ENCODE measurements at regions not wholly inside any gene's neighbourhood (a gene's known extent, or its start where the extent isn't known, plus 50 kb on each side); places are given as distances from the start of the nearest gene placed in this dataset.

DNA sequence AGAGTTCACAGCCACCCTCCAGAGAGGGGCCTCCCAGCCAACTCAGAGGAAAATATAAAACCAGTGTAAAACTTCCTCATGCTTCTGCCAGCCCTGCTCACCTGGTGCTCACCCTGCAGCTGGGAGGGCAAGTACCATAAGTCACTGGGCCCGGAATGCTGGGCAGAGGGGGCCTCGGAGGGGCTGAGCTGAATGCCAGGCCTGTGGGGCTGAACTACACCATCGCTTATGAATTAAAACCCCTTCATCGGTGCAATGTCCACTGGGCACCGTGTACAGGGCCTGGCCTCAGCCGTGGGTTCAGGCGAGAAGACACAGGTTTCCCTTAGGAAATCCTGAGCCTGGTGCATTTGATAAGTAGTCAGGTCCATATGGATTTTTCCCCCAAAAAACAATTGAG lies 828.6 kb downstream of the TBC1D22A start:
- DNase-seq (ENCODE audit: low read depth) = no peak

DNA sequence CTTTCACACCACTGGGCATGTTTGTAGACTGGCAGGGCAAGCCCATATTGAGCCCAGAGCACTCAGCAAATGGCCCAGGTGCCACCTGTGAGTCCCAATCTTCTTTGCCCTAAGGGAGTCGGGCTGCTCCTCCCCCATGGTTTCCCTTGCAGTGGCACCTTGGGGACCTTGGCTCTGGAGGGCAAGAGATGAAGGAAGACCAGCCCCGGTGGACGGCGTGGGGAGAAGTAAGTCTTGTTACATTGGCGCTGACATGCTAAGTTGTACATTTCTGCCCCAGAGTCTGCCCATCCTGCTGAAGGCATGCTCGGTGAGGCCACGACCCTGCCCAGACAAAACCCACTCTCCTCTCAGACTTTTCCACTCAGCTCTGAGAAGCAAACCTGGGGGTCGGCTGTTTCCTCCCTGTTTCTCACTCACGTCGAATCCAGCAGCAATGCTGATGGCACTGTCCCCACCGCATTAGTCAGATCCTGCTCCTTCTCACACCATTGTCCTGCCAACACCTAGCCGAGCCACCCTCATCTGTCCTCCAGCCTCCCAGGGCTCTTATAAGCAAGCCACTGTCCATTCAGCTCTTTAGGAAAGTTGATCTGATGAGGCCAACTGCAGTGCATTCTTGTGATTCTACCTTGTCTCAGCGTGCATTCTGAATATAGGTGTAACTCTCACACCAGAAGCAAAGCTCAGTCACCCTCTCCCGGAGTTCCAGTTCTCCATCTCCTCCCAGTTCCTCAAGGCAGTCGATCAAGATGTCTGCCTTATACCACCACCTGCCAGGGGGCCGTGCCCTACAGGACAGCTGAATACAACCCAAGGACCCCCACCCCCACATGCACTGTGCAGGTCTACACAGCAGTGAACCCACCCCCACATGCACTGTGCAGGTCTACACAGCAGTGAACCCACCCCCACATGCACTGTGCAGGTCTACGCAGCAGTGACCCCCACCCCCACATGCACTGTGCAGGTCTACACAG lies 827.1 kb downstream of the TBC1D22A start:
- no peak for DNase-seq (ENCODE audit: low read depth)

DNA sequence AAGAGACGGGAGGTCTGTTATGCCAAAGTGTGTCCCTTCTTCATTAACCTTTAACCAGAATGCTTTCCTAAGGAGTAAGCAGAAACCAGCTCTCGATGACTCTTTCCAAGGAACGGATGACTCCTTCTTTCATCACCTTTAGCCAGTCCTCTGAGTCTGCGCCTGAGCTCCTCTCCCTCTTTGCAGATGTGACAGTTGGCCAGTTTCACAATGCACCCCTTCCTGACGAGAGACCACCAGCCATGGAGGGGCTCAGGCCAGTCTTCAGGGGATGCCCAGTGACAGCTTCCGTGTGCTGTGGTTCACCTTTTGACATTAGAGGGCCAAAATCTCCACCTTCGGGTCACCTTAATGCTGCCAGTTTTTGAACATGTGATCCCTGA lies 826.1 kb downstream of the TBC1D22A start:
- DNase-seq (ENCODE audit: low read depth) = no peak

DNA sequence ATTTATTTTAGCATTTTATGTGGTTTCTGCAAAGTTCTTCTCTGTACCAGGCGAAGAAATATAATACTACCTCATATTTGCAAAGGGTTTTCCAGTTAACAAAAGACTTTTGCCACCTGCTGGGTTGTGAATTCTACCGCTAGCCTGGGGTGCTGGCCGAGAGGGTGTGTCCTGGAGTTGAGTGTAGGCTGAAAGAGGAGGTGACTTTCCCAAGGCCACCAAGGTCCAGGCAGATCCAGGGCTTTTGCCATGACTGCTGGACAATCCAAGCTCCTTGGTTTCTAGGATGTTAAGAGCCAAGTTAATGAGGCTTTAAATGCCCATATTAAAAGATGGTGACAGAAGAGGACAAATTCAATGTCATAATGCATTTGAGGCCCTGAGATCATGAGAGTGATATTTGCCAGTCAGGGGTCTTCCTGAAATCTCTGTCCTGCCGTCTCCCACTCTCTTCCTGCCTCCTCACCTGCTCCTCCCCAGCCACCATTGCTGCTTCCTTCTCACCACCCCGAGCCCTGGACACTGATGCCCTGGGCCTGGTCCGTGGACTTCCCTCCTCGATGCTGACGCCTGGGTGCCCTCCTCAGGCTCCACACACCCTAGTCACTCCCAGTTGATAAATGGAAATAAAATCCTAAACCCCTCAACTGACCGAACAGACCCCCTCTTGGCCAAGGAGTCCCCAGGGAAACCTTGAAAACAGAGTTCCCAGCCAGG lies 825.6 kb downstream of the TBC1D22A start:
- DNase-seq (ENCODE audit: low read depth) = no peak

DNA sequence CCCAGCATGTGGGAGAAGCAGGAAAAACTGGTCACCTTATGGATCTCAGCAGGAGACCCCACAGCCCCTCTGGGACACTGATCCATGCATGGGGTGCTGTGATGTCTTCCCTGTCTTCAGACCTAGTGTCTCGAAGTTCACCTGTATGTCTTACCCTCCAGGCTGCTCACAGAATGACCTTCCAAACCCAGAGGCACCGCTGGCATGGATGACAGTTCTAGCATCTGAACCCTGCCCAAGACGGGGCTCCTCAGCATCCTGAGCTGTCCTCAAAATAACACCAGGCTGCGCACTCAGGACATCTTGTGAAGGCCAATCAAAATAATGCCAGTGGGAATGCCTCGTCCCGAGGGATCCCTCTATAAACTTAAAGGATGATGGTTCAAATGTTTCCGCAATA lies 824.9 kb downstream of the TBC1D22A start:
- DNase-seq (ENCODE audit: low read depth) = no peak

DNA sequence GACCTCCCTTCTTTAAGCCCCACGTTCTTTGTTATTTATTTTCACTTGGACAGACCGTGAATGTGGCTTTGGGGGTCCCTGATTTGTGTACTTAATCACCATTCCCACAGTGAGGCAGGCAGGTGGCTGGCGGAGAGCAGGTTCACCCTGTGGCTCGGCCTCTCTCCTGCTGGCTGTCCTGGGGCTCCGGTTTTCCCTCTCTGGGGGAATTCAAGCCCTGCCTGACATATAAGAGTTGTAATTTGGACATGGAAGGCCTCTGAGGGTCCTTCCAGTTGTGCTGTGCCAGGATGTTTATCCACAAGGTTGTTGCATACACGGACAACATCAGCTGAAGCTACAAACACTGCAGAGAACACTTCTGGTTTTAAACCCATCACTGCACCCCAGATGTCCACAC lies 824.5 kb downstream of the TBC1D22A start:
- DNase-seq (ENCODE audit: low read depth) = no peak

DNA sequence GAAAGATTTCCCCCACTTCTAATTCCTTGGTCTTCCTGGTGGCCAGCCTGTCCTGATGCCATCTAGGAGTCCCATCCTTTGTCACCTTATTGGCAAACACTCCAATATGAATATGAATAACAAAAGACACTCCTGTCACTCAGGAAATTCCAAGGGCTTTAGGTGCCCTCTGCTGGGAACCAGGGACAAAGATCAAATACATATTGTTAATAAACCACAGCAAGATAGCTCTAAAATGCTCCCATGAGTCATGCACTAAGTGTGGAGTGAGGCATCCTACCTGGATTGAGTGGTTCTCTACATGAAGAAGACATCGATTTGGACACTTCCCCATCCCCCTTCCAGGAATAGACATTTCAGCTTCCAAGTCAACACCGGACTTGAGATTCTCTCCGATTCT lies 823.6 kb downstream of the TBC1D22A start:
- no peak for DNase-seq (ENCODE audit: low read depth)

DNA sequence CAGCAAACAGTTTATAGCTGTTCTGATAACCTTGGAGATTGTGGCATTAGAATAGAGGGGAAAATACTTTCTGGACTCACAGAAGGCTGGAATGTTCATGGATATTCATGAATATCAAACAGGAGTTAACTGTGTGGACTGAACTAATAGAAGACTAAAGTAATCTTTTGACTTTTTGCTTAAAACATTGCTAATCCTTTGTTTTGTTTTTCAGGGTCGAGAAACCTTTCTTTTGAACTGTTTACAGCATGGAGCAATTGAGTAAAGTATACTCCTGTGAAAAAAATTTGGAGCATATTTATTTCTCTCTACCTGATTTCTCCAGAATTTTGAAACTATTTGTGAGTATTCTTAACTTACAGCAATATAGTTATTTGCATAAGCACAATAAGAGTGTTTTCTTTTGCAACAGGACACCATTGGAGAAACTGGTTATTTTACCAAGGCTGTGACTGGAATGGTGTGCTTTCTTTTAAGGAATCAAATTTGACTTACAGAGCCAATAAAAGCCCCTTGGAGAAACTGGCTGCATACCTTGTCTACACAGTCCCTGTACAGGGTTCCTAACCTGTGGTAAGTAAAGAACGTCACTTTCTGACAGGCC lies 821.6 kb downstream of the TBC1D22A start:
- no peak for DNase-seq (ENCODE audit: low read depth)

DNA sequence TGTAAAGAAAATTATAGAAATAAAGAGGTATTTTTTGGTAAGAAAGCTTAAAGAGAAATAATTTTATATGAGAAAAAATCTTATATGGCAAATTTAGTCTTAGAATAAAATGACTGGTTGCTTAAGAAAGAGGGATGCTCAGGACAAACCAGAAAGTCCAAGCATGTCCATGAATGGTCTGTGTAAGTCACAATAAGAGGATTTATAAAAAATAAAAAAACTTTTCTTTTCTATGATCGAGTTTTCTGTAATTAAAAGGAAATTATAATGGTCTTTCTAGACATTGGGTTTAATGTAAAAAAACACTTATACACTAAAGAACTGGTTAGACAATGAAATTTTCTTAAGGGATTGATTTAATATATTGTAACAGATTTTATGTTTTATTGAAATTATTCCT lies 819.6 kb downstream of the TBC1D22A start:
- DNase-seq (ENCODE audit: low read depth) = no peak

DNA sequence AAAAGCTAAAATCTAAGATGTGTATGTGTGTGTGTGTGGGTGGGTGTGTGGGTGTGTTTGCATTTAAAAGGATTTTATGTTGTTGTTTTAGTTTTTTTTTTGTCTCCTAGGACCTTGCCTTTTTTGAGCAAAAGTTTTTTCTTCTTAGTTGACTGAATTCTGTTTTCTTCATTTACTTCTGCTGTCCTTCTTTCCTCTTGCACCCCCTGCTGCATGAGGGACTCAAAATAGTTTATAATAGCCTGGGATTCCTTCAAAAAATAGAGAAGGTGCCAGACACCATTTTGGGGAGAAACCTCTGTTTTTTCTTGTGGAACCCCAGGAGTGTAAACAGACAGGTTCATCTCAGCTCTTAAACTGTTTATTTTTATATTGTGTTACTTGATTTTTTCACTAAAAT lies 817.7 kb downstream of the TBC1D22A start:
- DNase-seq (ENCODE audit: low read depth) = no peak

DNA sequence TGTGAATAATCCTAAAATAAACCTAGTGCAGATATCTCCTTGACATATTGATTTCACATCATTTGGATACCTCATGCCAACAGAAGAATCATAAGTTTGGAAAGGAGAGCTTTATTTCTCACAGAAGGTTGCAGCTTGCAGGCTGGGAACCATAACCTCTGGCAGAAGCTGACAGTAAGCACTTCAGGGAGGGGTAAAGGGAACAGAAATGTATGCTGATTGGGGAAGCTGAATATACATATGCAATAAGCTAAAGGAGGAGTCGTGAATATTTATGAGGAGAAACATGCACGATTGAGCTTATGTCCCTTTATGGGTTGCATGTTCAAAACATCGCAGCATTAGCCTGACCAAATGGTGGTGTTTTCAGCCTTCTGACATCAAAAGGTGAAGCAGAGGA lies 814.5 kb downstream of the TBC1D22A start:
- no peak for DNase-seq (ENCODE audit: low read depth)

DNA sequence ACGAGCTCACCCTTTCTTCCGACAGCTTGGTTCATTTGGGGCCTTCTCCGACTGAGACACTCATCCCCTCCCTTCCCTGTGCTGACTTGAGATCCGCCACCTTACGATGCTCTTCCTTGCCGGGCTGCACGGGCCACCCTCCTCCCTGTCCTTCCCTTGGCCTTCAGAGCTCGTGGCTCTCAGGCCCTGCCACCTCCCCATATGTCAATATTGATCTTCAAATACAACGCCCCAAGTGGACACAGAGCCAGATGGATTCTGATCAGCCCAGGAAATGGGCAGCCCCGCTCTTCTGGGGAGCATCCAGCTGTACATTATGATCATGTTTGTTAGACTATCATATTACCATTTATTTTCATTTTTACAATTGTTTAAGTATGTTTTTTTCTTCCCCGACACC lies 812.8 kb downstream of the TBC1D22A start:
- no peak for DNase-seq (ENCODE audit: low read depth)

DNA sequence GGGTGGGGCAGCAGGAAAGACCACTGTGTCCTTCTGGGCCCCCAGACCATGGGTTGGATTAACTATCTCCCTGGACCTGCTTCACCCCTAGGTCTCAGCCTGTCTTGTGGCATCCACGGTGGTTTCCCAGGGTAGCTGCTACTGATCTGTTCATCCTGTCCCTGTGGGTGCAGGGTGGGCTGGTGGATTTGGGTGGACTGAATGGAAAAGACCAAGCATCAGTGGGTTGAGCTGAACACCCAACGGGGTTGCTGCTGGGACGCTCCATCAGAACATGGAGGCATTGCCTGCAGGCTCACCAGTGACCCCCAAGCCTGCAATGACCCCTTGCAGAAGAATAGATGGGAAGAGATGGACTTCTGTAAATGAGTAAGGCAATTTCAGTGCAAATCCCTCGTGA lies 812.1 kb downstream of the TBC1D22A start:
- DNase-seq (ENCODE audit: low read depth) = no peak

DNA sequence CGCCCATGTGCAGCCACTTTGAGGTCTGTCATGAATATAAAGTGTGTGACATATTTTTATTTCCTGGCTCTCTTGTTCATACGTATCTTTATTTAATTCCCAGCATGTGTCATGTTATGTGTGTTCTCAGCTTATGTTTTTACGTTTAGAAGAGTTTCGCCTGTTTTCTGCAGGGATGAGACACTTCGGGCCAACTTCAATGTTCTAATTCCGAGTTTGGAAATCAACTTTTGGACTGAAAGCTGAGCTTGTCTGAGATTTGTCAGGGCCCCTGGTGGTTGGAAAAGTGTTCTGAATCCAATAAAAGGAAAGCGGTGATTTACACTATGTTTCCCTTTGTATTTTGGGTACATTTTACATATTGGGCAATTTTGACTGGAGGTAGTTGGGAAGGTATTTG lies 810.7 kb downstream of the TBC1D22A start:
- no peak for DNase-seq (ENCODE audit: low read depth)

DNA sequence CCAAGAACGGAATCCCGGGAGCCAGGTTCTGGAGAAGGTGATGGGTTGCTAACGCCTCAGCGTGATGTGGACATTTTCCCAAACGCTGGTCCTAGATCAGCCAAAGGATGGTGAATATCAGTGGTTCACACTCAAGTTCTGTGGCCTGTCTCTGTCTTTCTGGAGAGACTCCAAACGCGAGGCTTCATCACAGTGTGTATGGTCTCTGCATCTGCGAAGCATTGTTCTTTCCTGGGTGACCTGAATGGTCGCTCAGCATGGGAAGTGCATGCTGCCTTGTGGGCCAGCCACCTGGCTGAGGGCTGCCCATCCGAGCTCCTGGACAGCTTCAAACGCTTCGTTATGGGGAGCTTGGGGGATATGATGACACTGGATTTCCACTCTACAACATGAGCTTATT lies 810.0 kb downstream of the TBC1D22A start:
- no peak for DNase-seq (ENCODE audit: low read depth)

DNA sequence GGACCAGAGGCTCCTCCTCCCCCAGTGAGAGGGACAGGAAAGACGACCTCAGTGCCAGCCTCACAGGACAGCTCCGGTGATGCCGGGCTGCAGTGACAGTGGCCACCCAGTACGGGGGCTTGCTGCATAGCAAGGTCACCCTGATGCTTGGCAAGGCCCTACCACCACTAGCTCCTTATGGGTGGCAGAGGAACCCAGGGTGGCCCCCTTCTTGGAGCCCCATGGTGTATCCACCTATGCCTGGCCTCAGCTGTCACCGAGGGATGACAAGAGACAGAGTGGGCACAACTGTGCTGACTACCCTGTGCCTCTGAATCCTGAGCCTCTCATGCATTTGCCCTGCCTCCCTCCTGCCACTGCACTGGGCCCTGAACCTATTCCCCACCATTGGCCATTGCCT lies 809.2 kb downstream of the TBC1D22A start:
- DNase-seq (ENCODE audit: low read depth) = no peak

DNA sequence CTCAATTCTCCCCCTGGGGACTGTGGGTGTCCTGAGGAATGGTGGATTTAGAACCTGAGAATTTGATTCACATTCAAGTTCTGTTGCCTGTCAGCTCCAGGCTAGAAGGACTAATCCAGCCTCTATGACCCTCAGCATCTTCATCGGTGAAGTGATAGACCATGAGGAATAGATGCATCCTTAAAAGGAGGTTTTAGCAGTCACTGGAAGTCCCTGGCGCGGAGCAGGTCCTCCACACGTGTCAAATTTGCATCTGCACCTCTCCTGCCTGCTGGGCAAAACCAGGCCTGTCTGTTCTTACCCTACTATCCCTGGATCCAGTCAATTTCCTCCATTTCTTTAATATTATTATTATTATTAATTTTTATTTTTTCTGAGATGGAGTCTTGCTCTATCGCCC lies 808.4 kb downstream of the TBC1D22A start:
- DNase-seq (ENCODE audit: low read depth) = no peak

DNA sequence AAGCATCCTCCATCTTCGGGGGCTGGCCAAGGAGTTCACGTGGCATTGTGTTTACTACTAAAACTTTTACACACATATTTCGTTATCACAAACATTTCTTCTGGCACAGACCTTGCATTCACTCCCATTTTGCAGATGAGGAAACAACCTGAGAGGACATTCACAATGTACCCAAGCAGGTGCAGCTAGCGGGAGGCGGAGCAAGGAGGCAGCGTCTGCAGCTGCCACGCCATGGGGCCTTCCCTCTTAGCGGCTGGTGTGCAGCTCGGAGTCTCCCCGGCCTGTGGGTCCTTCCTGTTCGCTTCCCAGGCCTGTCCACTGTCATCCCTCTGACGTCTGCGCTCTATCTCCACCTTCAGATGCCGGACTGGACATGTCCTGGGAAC lies 807.8 kb downstream of the TBC1D22A start:
- no peak for DNase-seq (ENCODE audit: low read depth)

DNA sequence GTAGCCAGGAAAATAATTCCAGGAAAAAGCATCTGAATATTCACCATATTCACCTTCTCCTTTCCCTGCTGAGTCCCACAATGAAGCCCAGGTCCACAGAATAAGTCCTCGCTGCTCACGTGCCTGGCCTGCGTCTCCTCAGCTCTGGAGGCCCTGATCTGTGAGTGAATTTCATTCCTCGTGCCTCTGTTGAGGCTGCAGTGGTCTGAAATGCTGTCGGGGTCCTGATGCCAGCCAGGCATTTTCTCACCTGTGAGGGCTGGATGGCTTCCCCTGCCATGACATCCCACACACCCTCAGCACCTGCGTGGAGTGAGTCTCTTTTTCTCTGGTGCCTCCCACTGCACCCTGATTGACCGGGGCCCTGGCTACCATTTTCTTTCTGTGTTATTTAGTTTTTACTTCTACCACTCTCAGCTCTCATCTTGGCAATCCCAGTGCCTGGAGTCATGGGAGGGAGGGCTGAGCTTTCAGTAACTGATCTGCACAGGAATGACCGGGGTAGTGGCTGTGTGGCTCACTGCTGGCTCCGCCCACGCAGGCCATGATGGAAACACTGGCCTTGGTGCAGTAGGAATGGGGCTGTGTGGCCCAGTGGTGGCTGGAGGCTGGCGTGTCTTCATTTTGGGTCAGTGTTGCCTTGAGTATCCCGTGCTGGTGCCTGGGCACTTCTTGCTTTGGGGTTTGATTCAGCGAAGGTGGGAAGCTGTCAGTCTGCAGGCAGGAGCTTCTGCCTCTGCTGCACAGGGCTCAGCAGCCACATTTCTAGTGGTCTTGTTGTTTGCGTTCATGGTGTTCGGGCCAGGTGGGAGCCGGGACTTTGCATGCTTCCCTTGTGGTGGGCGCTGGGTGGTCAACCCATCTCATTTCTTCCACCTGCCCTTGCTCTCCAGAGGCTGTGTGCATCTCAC lies 807.2 kb downstream of the TBC1D22A start:
- no peak for DNase-seq (ENCODE audit: low read depth)

DNA sequence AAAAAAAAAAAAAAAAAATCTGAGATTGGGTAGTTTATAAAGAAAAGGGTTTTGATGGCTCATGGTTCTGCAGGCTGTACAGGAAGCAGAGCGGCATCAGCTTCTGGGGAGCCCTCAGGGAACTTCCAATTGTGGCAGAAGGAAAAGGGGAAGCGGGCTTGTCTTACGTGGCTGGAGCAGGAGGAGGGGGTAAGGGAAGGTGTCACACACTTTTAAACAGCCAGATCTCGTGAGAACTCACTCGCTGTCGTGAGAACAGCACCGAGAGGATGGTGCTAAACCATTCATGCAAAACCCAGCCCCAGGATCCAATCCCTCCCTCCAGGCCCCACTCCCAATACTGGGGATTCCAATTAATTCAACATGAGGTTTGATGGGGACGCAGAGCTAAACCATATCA lies 806.2 kb downstream of the TBC1D22A start:
- DNase-seq (ENCODE audit: low read depth) = no peak

DNA sequence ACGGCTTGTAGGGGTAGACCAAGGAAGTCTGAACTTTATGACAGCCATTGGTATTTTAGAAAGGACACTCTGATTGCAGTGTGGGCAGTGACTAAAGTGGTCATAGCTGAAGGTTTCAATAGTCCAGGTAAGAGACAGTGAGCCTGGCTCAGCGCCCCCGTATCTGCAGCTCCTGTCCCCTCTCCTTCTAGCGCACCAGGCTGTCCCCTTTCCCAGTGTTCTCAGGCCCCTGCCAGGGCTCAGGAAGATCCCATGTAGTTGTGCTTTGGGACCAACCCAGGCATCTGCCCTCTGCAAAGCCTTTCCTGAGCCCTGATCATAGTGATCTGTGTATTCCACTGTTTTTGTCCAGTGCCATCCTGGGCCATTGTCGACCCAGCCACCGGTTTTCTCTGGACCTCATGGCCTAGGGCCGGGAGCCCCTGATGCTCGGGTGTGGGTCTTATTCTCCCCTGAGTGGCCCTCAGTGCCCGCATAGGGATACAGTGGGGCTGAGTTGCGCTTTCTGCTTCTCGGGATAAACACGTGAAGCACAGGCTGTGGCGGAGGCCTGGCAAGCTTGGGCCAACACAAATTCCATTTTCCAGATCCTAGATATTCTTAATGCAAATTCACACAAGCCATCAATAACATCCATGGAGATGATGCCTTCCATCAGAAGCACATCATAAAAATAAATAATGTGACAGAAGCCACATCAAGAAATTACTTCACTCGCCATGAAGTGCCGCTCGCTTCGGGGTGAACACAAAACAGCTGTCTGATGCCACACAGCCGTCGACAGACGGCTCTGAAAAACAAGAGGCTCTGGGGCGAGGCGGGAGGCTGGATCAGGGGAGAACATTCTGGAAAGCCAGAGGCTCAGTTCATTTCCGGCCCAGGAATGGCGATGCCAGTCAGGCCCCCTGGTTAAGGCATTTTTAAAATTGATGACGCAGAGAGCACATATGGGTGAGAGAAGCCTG lies 805.0 kb downstream of the TBC1D22A start:
- no peak for DNase-seq (ENCODE audit: low read depth)
